AG09319 (cell line): ENCODE measurements at regions not wholly inside any gene's neighbourhood (a gene's known extent, or its start where the extent isn't known, plus 50 kb on each side); places are given as distances from the start of the nearest gene placed in this dataset.

Experiments
- DNase-seq: peaks from one replicate; pipeline ENCODE4 v3.0.0-alpha.2; 2010; ENCODE audit warnings: low read depth; ENCODE audit errors: extremely low read depth
- CTCF ChIP-seq: IDR thresholded peaks from 2 replicates; pipeline ENCODE4 v1.5.1; 2011; ENCODE audit warnings: low read depth, mild to moderate bottlenecking, inconsistent platforms, low read length, moderate library complexity

- DNase-seq: no peak
- TF ChIP-seq CTCF: no peak
These were observed 83.2 kb downstream of the DLL1 start for GRCh38 chr6:170207586-170208181.

DNA sequence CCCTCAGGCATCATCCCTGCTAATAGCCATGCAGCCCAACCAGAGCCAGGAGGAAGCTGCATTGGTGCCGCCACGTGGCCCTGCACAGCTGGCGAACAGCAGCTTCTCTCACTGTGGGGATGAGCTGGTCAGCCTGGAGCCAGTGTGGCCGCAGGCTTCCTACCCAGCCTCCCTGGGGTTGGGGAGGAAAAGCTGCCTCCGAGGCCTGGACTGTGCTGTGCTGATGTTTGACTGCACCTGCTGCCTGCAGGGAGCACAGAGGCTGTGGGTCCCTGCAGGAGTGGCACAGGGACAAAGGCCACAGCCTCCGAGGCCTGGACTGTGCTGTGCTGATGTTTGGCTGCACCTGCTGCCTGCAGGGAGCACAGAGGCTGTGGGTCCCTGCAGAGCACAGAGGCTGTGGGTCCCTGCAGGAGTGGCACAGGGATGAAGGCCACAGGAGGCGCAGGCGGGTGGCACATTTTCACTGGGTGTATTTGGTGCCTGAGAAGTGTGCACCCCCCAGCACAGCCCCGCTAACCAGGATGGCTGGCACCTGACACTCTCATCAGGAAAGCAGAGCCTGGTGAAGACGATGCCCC, 83.9 kb downstream of the DLL1 start:
- TF ChIP-seq CTCF: no peak
- no peak for DNase-seq

DNA sequence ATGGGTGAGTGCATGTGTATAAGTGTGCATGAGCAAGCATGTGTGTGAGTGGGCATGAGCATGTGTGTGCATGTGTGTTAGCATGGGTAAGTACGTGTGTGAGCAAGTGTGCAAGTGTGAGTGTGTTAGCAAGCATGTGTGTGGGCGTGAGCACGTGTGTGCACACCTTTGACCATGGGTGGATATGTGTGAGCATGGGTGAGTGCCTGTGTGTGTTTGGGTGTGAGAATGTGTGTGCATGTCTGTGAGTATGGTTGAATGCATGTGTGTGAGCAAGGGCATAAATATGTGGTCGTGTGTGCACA, 84.6 kb downstream of the DLL1 start:
- no peak for TF ChIP-seq CTCF
- DNase-seq: no peak

DNA sequence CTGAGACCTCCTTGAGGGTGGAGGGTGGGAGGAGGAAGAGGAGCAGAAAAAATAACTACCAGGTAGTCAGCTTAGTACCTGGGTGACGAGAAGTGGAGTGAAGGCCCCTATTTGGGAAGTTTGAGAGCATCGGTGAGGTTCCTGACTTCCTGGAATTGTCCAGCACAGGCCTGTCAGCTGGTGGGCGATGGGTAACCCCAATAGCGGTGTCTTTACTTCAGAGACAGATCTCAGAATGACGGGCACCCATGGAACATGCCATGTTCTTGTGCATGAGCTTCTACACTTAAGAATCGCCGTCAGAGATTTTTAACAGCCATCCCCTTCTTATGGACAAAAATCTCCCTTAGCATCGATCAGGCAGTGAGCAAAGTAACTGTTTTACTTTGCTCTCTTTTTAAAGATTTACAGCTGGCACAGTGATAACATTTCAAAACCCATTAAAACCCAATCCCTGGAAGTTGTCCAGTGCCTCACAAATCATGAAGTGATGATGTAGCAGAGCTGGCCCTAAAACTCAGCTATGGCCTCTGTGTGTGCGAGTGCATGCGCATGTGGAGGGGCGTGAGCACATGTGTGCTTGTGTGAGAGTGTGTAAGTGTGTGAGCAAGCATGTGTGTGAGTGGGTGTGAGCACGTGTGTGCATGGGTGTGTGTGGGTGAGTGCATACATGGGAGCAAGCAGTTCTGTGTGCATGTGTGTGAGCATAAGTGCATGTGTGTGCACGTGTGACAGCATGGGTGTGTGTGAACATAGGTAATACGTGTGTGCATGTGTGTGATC, 85.2 kb downstream of the DLL1 start:
- no peak for TF ChIP-seq CTCF
- no peak for DNase-seq

DNA sequence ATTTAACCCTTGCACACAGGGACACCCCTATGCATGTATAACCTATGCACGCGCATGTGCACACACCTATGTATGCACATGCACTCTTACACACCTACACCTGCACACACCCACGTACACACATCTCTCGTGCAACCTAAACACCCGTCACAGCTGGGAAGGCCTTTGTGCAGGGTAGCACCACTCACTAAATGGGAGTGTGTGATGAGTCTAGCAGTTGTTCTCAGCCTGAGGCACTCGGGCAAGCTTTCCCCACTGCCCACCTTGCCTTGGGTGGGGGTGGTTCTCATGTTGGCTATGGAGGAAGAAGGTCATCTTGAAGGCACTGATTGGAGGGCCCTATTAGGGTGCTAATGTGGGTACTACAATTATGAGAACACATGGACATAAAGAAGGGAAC, 85.8 kb downstream of the DLL1 start:
- TF ChIP-seq CTCF: no peak
- no peak for DNase-seq

DNA sequence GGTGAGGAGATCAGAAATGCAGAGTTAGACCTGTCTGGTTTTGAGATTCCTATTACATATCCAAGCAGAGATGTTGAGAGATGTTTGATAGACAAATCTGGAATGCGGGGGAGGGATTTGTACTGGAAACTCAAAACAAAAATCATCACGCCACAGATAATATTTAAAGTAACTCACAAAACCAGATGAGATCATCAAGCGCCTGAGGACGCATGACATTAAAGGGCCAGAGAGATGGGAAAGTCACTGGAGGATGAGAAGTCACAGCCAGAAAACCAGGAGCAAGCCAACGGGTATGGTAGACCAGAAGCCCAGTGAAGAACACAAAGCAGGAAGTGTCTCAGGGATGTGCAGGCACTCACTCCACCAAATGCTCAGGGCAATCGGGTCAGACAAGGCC, 87.7 kb downstream of the DLL1 start:
- no peak for TF ChIP-seq CTCF
- DNase-seq: no peak

GRCh38 chr6:170202416-170203135, 88.3 kb downstream of the DLL1 start:
- no peak for DNase-seq
- no peak for TF ChIP-seq CTCF
